Psoas muscle (tissue), 7 donors: ENCODE measurements at regions not wholly inside any gene's neighbourhood (a gene's known extent, or its start where the extent isn't known, plus 50 kb on each side); places are given as distances from the start of the nearest gene placed in this dataset.

Experiments
- ATAC-seq, 4 donors: fragments of 200-7000 bp; cut with Tn5 transposase; one replicate each; pipeline ENCODE4 v1.9.1; 2020; ENCODE audit warnings: moderate library complexity in 3 of 4, mild to moderate bottlenecking in 2 of 4
- DNase-seq, 2 donors: peaks; one replicate each; pipeline ENCODE4 v3.0.0-alpha.2; 2020
- H3K27ac ChIP-seq: fragments of 200-600 bp; one replicate; pipeline ENCODE4 v1.8.0; 2022
- H3K27me3 ChIP-seq, 3 donors: fragments of 200-600 bp in 1 of 3; one replicate each; pipeline versions ENCODE4 v1.6.1 to v1.8.0; 2013 to 2022; ENCODE audit warnings: low read length in 2 of 3, mild to moderate bottlenecking in 2 of 3, moderate library complexity in 1 of 3; ENCODE audit not compliant: insufficient read depth in 3 of 3
- H3K36me3 ChIP-seq, 2 donors: fragments of 200-600 bp in 1 of 2; one replicate each; pipeline versions ENCODE4 v1.6.1 to v1.8.0; 2013 to 2022; ENCODE audit warnings: low read depth in 1 of 2, mild to moderate bottlenecking in 1 of 2, moderate library complexity in 1 of 2; ENCODE audit not compliant: insufficient read depth in 1 of 2
- H3K4me1 ChIP-seq: fragments of 200-600 bp; one replicate; pipeline ENCODE4 v1.8.0; 2022
- H3K4me3 ChIP-seq: fragments of 200-600 bp; one replicate; pipeline ENCODE4 v1.8.0; 2022; ENCODE audit warnings: mild to moderate bottlenecking
- H3K9me3 ChIP-seq: fragments of 200-600 bp; one replicate; pipeline ENCODE4 v1.8.0; 2022
- CTCF ChIP-seq: fragments of 200-600 bp; IDR thresholded peaks from one replicate; pipeline ENCODE4 v1.8.0; 2022; ENCODE audit warnings: antibody characterized with exemption
- WGBS, 3 donors: extraction: QIAGEN DNeasy Blood & Tissue Kit; methylation state at CpG; one replicate each; pipeline versions ENCODE4 v1.1.6 to v1.1.7; 2013; 5-methylcytosine and 5-hydroxymethylcytosine counted together
- intact Hi-C, 2 donors: fragments of 100-400 bp; cut with DNase I; formaldehyde crosslinking; loops; one replicate each; pipeline versions ENCODE4 v1.11.0 to v1.14.2; 2022
- donor health status: healthy with polysubstance abuse.
- donor health status: DM: no; HTN: no; CAD: no; lungs with moderate emphysema.
- donor health status: Bipolar disorder and iron deficiency.
- donor health status: healthy.
- donor health status: DM: yes; HTN: yes; CAD: no.
- donor health status: DM: no; HTN: no; CAD: no.
- donor health status: DM: yes; HTN: yes; CAD: no.

- H3K36me3 ChIP-seq: no peaks in the 10 kb centered on the region
- peaks cover 0 to 3% (median 3%) of the 10 kb centered on the region in 3 donors for H3K27me3 ChIP-seq
- TF ChIP-seq CTCF: no peak
- no peak for ATAC-seq
- H3K4me1 ChIP-seq: no peaks in the 10 kb centered on the region
- no peak overlapping the region for H3K27ac ChIP-seq
- intact Hi-C loops: no loop called here
- WGBS, 3 donors: 89 to 95% (median 90%) methylated on average over 8 of the region's 8 CpGs
- DNase-seq: no peak
- H3K9me3 ChIP-seq: no peaks in the 10 kb centered on the region
- no peak overlapping the region for H3K4me3 ChIP-seq
These were observed 157.7 kb downstream of the SMAD6 start for GRCh38 chr15:66859688-66860253.

GRCh38 chr15:66860844-66861243 lies 158.8 kb downstream of the SMAD6 start:
- intact Hi-C loops: no loop called here
- H3K27me3 ChIP-seq: peaks cover 0 to 3% (median 0%) of the 10 kb centered on the region in 3 donors
- no peak for ATAC-seq
- DNase-seq: no peak
- no peak overlapping the region for H3K27ac ChIP-seq
- no peaks in the 10 kb centered on the region for H3K36me3 ChIP-seq
- TF ChIP-seq CTCF: no peak
- 72 to 88% (median 77%) methylated on average over 3 of the region's 3 CpGs for WGBS, 3 donors
- no peaks in the 10 kb centered on the region for H3K4me1 ChIP-seq
- H3K9me3 ChIP-seq: no peaks in the 10 kb centered on the region
- no peak overlapping the region for H3K4me3 ChIP-seq

DNA sequence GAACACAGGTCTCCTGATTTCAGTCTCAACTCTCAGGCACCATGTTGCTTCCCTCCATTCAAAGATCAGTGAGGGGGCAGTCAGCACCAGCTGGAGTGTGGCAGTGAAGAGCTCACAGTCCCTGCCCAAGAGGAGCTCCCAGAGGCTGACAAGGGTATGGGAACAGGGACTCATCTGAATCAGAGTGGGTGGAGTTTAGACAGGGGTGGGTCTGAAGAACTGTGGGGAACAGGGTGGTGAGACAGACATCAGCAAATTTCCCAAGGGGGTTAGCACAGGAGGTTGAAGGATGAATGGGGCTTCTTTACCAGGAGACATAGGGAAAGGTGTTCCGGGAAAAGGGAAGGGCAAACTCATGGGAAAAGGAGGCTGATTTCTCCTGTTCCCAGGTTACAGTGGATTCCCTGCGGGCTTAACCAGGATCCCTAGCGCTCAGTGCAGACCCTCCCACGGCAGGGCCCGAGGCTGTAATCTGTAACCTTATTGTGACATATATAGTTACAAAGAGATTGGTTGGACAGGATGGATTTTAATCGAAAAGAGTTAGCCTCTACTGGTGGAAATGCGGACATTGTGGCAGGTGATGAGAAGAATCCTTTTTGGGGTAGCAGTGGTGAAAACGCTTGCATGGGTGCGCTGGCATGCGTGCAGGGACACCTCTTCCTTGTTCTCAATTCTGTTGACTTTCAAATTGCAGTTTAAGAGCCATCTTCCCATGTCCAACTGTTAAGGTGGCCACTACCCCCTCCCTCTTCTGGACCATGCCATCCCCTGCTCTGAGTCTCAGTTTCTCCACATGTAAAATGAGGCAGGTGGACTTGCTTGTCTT lies 160.3 kb downstream of the SMAD6 start:
- no peak for TF ChIP-seq CTCF
- Histone ChIP-seq H3K27ac (no peak overlapping the region), H3K36me3 (no peaks in the 10 kb centered on the region), H3K9me3 (no peaks in the 10 kb centered on the region), H3K4me1 (no peaks in the 10 kb centered on the region), H3K27me3 (peaks cover 0 to 6% (median 0%) of the 10 kb centered on the region in 3 donors), H3K4me3 (no peak overlapping the region)
- DNase-seq (no peak), ATAC-seq (no peak)
- WGBS, 3 donors: 82 to 85% (median 83%) methylated on average over 10 of the region's 10 CpGs
- intact Hi-C loops: no loop called here

- H3K36me3 ChIP-seq: no peaks in the 10 kb centered on the region
- peak; percentile 85 for TF ChIP-seq CTCF
- H3K9me3 ChIP-seq: no peaks in the 10 kb centered on the region
- ATAC-seq: peak; percentile 81 to 94 (median 90)
- whole genome bisulfite sequencing, 3 donors: 6 to 12% (median 6%) methylated on average over 9 of the region's 9 CpGs
- H3K27me3 ChIP-seq: peaks cover 0 to 6% (median 0%) of the 10 kb centered on the region in 3 donors
- H3K4me1 ChIP-seq: no peaks in the 10 kb centered on the region
- H3K27ac ChIP-seq: no peak overlapping the region
- intact Hi-C loops: no loop called here
- DNase-seq: peak; percentile 79 to 87
- no peak overlapping the region for H3K4me3 ChIP-seq
These were observed 160.9 kb downstream of the SMAD6 start for GRCh38 chr15:66862940-66863335.
